Sigmoid colon (tissue), 6 donors: ENCODE measurements at regions not wholly inside any gene's neighbourhood (a gene's known extent, or its start where the extent isn't known, plus 50 kb on each side); places are given as distances from the start of the nearest gene placed in this dataset.
A peak's percentile ranks its signal among the peaks of the same experiment; 100 is the strongest.

Source experiments
- DNase-seq: peaks from one replicate; pipeline ENCODE4 v3.0.0-alpha.2; 2019
- H3K27ac ChIP-seq, 4 donors: fragments of 200-600 bp; sonication (generic); one replicate each; pipeline ENCODE4 v1.5.1; 2016 to 2019; ENCODE audit warnings: mild to moderate bottlenecking in 1 of 4
- H3K27me3 ChIP-seq, 3 donors: fragments of 200-600 bp; sonication (generic); one replicate each; pipeline ENCODE4 v1.5.1; 2019; ENCODE audit warnings: mild to moderate bottlenecking in 1 of 3
- H3K36me3 ChIP-seq, 4 donors: fragments of 200-600 bp; sonication (generic); one replicate each; pipeline ENCODE4 v1.5.1; 2016 to 2019
- H3K4me1 ChIP-seq, 4 donors: fragments of 200-600 bp; sonication (generic); one replicate each; pipeline ENCODE4 v1.5.1; 2017 to 2019
- H3K4me3 ChIP-seq, 4 donors: fragments of 200-600 bp; sonication (generic); one replicate each; pipeline ENCODE4 v1.5.1; 2017 to 2019; ENCODE audit warnings: mild to moderate bottlenecking in 2 of 4, moderate library complexity in 1 of 4
- H3K9me3 ChIP-seq, 4 donors: fragments of 200-600 bp in 3 of 4; sonication (generic) in 3 of 4; one replicate each; pipeline versions ENCODE4 v1.5.1 to v1.6.1; 2013 to 2019
- EP300 ChIP-seq, 4 donors: sonication (generic); formaldehyde crosslinking; IDR thresholded peaks; one replicate each; pipeline ENCODE4 v1.6.1; 2017; ENCODE audit warnings: antibody characterized with exemption in 4 of 4
- POLR2A ChIP-seq, 2 donors: fragments of 450-650 bp; IDR thresholded peaks; one replicate each; pipeline ENCODE4 v1.6.1; 2016; ENCODE audit warnings: antibody characterized with exemption in 2 of 2, mild to moderate bottlenecking in 2 of 2, moderate library complexity in 2 of 2
- POLR2AphosphoS5 ChIP-seq, 4 donors: sonication (generic); formaldehyde crosslinking; IDR thresholded peaks; one replicate each; pipeline ENCODE4 v1.6.1; 2017; ENCODE audit warnings: antibody characterized with exemption in 4 of 4
- WGBS, 2 donors: extraction: QIAGEN DNeasy Blood & Tissue Kit; methylation state at CpG; one replicate each; pipeline ENCODE4 v1.1.7; 2013; 5-methylcytosine and 5-hydroxymethylcytosine counted together
- intact Hi-C: fragments of 100-400 bp; cut with DNase I; formaldehyde crosslinking; loops from one replicate; pipeline ENCODE4 v1.15.1; 2023
- TF ChIP-seq, protein P1 (sequence below), 4 experiments: fragments of 450-650 bp in 3 of 4; fragments of 200-600 bp in 1 of 4; IDR thresholded peaks; one replicate each; pipeline ENCODE4 v1.5.1; 2016 to 2019; ENCODE audit warnings: antibody characterized with exemption in 4 of 4, mild to moderate bottlenecking in 3 of 4, moderate library complexity in 2 of 4
- donor health status: healthy with polysubstance abuse.
- donor health status: healthy.

- H3K9me3 ChIP-seq: peaks cover 0 to 5% (median 0%) of the 10 kb centered on the region in 4 donors
- TF ChIP-seq POLR2A (IDR thresholded peaks at IDR 0.05) (no peak), POLR2AphosphoS5 (IDR thresholded peaks at IDR 0.05) (peak; percentile 37 to 91 (median 87)), EP300 (IDR thresholded peaks at IDR 0.05) (peak; percentile 41 to 99 (median 97))
- TF ChIP-seq, protein P1, sequence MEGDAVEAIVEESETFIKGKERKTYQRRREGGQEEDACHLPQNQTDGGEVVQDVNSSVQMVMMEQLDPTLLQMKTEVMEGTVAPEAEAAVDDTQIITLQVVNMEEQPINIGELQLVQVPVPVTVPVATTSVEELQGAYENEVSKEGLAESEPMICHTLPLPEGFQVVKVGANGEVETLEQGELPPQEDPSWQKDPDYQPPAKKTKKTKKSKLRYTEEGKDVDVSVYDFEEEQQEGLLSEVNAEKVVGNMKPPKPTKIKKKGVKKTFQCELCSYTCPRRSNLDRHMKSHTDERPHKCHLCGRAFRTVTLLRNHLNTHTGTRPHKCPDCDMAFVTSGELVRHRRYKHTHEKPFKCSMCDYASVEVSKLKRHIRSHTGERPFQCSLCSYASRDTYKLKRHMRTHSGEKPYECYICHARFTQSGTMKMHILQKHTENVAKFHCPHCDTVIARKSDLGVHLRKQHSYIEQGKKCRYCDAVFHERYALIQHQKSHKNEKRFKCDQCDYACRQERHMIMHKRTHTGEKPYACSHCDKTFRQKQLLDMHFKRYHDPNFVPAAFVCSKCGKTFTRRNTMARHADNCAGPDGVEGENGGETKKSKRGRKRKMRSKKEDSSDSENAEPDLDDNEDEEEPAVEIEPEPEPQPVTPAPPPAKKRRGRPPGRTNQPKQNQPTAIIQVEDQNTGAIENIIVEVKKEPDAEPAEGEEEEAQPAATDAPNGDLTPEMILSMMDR (IDR thresholded peaks at IDR 0.05): no peak
- no peak overlapping the region for H3K4me3 ChIP-seq
- intact Hi-C loops: no loop called here
- no peaks in the 10 kb centered on the region for H3K27me3 ChIP-seq
- H3K4me1 ChIP-seq: peaks cover 0 to 18% (median 9%) of the 10 kb centered on the region in 4 donors
- WGBS, 2 donors: 42 to 57% methylated on average over 3 of the region's 3 CpGs
- H3K27ac ChIP-seq: peak overlapping the region; percentile 56 to 78 (median 66)
- DNase-seq: no peak
- no peaks in the 10 kb centered on the region for H3K36me3 ChIP-seq
Observed at GRCh38 chr6:12354499-12354898, 64.3 kb downstream of the EDN1 start.

DNA sequence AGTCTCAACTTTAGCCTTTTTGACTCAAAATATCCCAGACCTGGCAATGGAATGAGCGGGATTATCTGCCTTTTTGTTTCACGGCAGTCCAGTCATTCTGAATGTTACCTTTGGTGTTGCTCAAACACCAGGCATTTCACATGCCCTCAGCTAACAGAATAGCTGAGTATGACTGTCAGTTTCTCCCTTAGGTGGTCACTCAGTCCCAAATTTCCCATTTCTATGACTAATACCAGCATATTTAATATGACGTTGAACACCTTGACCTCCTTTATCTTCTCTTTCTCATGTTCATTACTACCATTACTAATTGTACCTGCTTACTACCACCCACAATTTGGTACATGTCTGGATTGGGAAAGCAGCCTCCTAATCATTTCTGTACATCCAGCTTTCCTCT is 65.2 kb downstream of the EDN1 start:
- Histone ChIP-seq H3K4me3 (no peak overlapping the region), H3K27me3 (no peaks in the 10 kb centered on the region), H3K36me3 (no peaks in the 10 kb centered on the region), H3K9me3 (peaks cover 0 to 5% (median 0%) of the 10 kb centered on the region in 4 donors), H3K27ac (peak overlapping the region; percentile 56 to 78 (median 66)), H3K4me1 (peaks cover 0 to 18% (median 9%) of the 10 kb centered on the region in 4 donors)
- TF ChIP-seq POLR2AphosphoS5 (IDR thresholded peaks at IDR 0.05): no peak
- no peak for TF ChIP-seq EP300 (IDR thresholded peaks at IDR 0.05)
- TF ChIP-seq POLR2A (IDR thresholded peaks at IDR 0.05): no peak
- TF ChIP-seq, protein P1 (IDR thresholded peaks at IDR 0.05): no peak
- intact Hi-C loops: no loop called here
- DNase-seq: no peak
- WGBS, 2 donors: 91 to 96% methylated on average over 3 of the region's 3 CpGs

DNA sequence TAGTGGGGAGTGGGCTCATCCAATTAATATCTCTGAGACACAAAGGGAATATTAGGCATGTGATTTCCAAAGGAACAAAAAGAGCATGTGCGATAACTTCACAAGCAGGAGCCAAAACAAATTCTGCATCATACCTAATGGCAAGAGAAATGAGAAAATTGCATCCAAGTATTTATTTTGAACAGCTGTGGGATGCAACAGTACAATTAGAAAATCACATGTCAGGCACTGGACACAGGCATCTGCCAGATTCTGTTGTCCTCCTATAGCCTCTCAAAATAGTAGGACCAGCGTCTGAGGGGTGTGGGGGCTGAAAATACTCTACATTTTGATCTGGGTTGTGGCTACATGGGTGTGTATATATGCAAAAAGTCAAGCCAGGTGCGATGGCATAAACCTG is 66.3 kb downstream of the EDN1 start:
- WGBS, 2 donors: 72 to 84% methylated on average over 3 of the region's 3 CpGs
- Histone ChIP-seq H3K27ac (no peak overlapping the region), H3K4me1 (peaks cover 0 to 18% (median 9%) of the 10 kb centered on the region in 4 donors), H3K27me3 (no peaks in the 10 kb centered on the region), H3K36me3 (no peaks in the 10 kb centered on the region), H3K4me3 (no peak overlapping the region), H3K9me3 (peaks cover 0 to 5% (median 0%) of the 10 kb centered on the region in 4 donors)
- no peak for DNase-seq
- no peak for TF ChIP-seq POLR2A (IDR thresholded peaks at IDR 0.05)
- no peak for TF ChIP-seq POLR2AphosphoS5 (IDR thresholded peaks at IDR 0.05)
- no peak for TF ChIP-seq EP300 (IDR thresholded peaks at IDR 0.05)
- TF ChIP-seq, protein P1 (IDR thresholded peaks at IDR 0.05): no peak
- intact Hi-C loops: no loop called here

DNA sequence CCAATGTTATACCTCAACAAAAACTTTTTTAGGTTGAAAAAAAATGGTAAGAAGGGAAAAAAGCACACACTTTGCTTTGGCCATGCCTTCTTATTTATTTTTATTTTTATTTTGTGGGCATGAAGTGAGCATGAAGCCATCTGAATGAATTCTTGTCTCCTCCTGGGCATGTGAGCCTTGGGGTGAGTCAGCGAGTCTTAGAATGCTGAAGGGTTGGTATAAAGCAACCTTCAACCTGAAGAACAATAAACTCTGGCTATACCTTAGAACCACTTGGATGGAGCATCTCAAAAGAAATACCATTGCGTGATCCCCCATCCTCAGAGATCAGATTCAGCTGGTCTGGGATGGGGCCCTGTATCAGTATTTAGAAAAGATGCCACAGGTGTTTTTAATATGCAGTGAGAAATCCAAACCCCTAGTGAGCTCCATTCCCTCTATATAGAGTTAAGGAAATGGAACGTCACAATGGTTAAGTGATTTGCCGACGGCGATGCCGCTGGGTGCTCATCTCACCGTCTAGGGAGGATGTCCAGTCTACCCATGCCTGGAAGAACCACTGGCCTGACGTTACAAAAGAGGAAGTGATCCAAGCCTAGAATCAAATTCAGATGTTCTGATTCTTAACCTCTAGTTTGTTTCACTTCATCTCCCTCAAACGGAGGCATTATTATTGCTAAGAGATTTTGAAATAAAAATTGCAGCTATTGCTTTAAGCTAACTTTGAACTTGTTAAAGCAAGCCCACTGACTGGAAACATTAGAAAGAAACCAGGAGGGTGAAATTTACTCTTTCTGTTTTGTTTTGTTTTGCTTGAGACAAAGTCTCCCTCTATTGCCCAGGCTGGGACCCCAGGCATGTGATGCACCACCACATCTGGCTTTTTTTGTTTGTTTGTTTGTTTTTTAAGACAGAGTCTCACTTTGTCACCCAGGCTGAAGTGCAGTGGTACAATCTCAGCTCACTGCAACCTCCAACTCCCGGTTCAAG is 67.1 kb downstream of the EDN1 start:
- Histone ChIP-seq H3K27me3 (no peaks in the 10 kb centered on the region), H3K4me1 (peaks cover 0 to 18% (median 9%) of the 10 kb centered on the region in 4 donors), H3K27ac (no peak overlapping the region), H3K9me3 (no peaks in the 10 kb centered on the region), H3K36me3 (no peaks in the 10 kb centered on the region), H3K4me3 (no peak overlapping the region)
- WGBS, 2 donors: 74 to 91% methylated on average over 11 of the region's 11 CpGs
- TF ChIP-seq, protein P1 (IDR thresholded peaks at IDR 0.05): no peak
- no peak for DNase-seq
- intact Hi-C loops: no loop called here
